Loucy (cell line): ENCODE measurements at regions not wholly inside any gene's neighbourhood (a gene's known extent, or its start where the extent isn't known, plus 50 kb on each side); places are given as distances from the start of the nearest gene placed in this dataset.

Source experiments
- EZH2phosphoT487 ChIP-seq: fragments of 200-600 bp; IDR thresholded peaks from 2 replicates; pipeline ENCODE4 v1.6.1; 2018; ENCODE audit warnings: antibody characterized with exemption, mild to moderate bottlenecking, moderate library complexity, borderline replicate concordance
- TF ChIP-seq, protein P1 (sequence below): fragments of 200-600 bp; sonication (generic); conservative IDR thresholded peaks from 2 replicates; pipeline ENCODE4 v1.5.1; 2014; ENCODE audit warnings: mild to moderate bottlenecking, antibody characterized with exemption, low read length

DNA sequence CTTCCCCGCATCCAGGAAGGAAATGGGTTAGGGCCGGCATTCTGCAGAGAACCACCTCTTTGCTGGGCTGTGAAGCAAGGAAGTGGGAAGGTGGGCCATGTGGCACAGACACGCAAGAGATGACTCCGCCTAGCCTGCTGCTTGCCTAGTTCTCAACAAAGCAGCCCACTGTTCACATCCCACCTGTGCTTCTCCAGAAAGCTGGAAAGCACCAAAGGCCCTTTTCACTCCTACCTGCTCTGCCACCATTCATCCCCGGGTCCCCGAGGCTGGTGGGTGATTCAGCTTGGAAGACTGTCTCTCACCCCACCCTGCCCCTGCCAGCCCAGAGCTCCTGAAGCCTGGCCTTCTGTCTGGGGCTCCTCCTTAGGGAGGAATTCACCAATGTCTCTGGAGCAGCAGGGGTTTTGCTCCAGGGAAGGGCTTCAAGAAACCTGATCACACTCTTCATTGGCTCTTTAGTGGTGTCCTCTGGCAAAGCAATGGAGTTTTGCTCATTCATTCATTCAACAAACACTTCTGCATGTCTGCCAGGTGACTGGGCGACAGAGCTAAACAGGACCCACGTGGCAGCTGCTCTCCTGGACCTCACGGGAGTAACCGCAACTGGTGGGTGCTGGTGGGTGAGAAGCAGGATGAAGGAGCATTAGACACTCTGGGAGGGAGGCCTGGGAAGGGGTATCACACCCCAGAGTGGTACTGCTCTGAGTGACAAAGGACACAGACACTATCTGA, 145.4 kb upstream of the TLE3 start:
- TF ChIP-seq, protein P1, sequence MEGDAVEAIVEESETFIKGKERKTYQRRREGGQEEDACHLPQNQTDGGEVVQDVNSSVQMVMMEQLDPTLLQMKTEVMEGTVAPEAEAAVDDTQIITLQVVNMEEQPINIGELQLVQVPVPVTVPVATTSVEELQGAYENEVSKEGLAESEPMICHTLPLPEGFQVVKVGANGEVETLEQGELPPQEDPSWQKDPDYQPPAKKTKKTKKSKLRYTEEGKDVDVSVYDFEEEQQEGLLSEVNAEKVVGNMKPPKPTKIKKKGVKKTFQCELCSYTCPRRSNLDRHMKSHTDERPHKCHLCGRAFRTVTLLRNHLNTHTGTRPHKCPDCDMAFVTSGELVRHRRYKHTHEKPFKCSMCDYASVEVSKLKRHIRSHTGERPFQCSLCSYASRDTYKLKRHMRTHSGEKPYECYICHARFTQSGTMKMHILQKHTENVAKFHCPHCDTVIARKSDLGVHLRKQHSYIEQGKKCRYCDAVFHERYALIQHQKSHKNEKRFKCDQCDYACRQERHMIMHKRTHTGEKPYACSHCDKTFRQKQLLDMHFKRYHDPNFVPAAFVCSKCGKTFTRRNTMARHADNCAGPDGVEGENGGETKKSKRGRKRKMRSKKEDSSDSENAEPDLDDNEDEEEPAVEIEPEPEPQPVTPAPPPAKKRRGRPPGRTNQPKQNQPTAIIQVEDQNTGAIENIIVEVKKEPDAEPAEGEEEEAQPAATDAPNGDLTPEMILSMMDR, result no peak
- TF ChIP-seq EZH2phosphoT487, result no peak
